ENCODE measurements at regions not wholly inside any gene's neighbourhood (a gene's known extent, or its start where the extent isn't known, plus 50 kb on each side); places are given as distances from the start of the nearest gene placed in this dataset.
A peak's percentile ranks its signal among the peaks of the same experiment; 100 is the strongest.

DNA sequence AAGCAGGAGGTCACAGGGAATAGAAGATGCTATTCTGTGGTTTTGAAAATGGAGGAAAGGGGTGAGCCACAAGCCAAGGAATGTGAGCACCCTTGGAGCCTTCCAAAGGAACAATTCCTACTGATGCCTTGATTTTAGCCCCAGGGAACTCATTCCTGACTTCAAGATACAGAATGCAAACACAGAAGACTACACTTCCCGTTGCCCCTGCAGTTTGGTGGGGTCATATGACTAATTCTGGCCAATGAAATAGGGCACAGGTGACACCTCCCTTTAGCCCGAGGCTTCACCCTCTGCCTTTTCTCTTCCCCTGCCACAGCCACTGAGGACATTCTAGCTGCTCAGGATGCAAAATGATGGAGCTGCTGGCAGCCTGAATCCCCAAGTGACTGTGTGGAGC, 126.1 kb downstream of the INHBB start:
- TF ChIP-seq POLR2AphosphoS5 (IDR thresholded peaks at IDR 0.05) (no peak), POLR2A (IDR thresholded peaks at IDR 0.05) (no peak)
- TF ChIP-seq, protein P1, sequence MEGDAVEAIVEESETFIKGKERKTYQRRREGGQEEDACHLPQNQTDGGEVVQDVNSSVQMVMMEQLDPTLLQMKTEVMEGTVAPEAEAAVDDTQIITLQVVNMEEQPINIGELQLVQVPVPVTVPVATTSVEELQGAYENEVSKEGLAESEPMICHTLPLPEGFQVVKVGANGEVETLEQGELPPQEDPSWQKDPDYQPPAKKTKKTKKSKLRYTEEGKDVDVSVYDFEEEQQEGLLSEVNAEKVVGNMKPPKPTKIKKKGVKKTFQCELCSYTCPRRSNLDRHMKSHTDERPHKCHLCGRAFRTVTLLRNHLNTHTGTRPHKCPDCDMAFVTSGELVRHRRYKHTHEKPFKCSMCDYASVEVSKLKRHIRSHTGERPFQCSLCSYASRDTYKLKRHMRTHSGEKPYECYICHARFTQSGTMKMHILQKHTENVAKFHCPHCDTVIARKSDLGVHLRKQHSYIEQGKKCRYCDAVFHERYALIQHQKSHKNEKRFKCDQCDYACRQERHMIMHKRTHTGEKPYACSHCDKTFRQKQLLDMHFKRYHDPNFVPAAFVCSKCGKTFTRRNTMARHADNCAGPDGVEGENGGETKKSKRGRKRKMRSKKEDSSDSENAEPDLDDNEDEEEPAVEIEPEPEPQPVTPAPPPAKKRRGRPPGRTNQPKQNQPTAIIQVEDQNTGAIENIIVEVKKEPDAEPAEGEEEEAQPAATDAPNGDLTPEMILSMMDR (IDR thresholded peaks at IDR 0.05), result no peak
- Histone ChIP-seq H3K4me3 (no peak overlapping the region), H3K27ac (peak overlapping the region; percentile 4 to 87), H3K9me3 (no peaks in the 10 kb centered on the region), H3K27me3 (replicated peaks; ENCODE audit: insufficient read depth) (no peaks in the 10 kb centered on the region), H3K36me3 (no peaks in the 10 kb centered on the region), H3K4me1 (replicated peaks) (peaks cover 13% of the 10 kb centered on the region)
- 61% methylated on average over 2 of the region's 2 CpGs for WGBS
- intact Hi-C loops (cut with DNase I), result no loop called here
- DNase-seq (ENCODE audit: low spot score), result no peak

DNA sequence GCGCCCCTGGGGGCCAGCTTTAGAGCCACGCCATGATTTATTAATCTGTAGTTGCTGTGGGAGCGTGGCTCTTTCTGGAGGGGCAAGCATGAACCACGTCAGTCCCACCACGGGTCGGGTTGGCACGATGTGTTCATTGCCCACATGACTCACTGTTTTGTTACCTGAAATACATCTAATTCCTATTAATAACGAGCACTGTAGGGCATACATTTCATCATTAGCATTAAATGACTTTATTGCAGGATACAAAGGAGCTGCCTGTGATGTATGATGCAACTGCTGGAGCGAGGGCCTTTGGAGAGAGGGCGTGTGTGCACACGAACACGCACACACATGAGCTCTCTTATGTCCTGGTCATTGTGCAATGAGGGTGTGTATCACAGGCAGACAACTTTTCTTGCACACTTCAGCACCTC, 127.0 kb downstream of the INHBB start:
- peak overlapping the region; percentile 63 for H3K27ac ChIP-seq
- DNase-seq (ENCODE audit: low spot score), result peak; percentile 43
- peaks cover 13% of the 10 kb centered on the region for H3K4me1 ChIP-seq (replicated peaks)
- H3K9me3 ChIP-seq, result no peaks in the 10 kb centered on the region
- no peak overlapping the region for H3K4me3 ChIP-seq
- H3K27me3 ChIP-seq (replicated peaks; ENCODE audit: insufficient read depth), result no peaks in the 10 kb centered on the region
- intact Hi-C loops (cut with DNase I), result no loop called here
- no peaks in the 10 kb centered on the region for H3K36me3 ChIP-seq
- TF ChIP-seq, protein P1 (IDR thresholded peaks at IDR 0.05), result no peak
- TF ChIP-seq POLR2AphosphoS5 (IDR thresholded peaks at IDR 0.05) (no peak), POLR2A (IDR thresholded peaks at IDR 0.05) (no peak)
- 82% methylated on average over 12 of the region's 12 CpGs for WGBS

DNA sequence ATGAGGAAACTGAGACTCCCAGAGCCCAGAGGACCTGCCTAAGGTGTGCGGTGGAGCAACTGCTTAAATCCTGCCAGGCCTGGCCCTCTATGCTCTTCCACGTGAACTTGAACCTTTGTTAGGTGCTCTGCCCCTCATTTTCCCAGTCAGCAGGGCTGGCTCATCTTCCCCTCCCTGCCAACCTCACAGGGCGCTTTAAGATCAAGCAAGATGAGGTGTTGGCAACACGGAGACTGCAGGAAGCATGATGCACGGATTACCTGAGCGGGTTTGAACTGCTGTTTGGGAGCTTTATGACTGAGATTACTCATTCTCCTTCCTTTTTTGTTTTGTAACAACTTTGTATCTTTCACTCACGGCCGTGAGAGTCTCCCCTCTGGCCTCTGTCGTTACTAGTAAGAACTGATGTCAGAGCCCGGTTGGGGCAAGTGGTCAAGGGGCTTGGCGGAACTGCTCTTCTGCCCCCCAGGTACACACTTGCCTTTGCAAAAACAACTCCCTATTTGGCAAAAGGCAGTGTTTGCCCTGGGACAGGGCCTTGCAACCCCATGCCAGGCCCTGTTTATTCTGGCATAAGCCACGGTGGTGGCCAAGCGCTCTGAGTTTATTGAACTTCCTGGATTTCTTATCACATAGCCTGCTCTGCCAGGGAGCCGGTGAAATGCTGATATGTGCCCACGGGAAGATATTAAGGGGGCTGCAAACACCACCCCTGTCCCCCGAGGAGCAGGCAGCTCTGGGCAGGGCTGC, 127.8 kb downstream of the INHBB start:
- H3K36me3 ChIP-seq, result no peaks in the 10 kb centered on the region
- no peak overlapping the region for H3K4me3 ChIP-seq
- H3K27ac ChIP-seq, result peak overlapping the region; percentile 63
- no peaks in the 10 kb centered on the region for H3K27me3 ChIP-seq (replicated peaks; ENCODE audit: insufficient read depth)
- H3K4me1 ChIP-seq (replicated peaks), result peaks cover 13% of the 10 kb centered on the region
- DNase-seq (ENCODE audit: low spot score), result peak; percentile 68
- 33% methylated on average over 16 of the region's 16 CpGs for WGBS
- H3K9me3 ChIP-seq, result no peaks in the 10 kb centered on the region
- TF ChIP-seq POLR2AphosphoS5 (IDR thresholded peaks at IDR 0.05), result peak; percentile 73
- TF ChIP-seq POLR2A (IDR thresholded peaks at IDR 0.05), result no peak
- intact Hi-C loops (cut with DNase I), result no loop called here

DNA sequence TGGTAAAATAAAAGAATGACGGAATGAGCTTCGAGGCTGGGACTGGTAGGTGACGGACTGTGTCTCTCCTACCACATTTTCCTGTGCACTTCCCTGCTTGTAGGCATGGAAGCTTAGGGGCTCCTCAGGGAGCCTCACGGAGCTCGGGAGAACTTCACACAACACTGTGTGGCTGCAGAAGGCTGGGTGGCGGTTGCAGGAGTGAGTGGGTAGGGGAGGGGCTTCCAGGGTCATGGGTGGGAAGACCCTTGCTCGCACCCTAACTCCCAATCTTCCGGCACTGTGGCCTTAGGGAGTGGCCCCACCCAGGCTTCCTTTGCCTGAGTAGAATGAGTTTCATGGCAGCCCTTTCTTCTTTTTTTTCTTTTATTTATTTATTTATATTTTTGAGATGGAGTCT, 128.6 kb downstream of the INHBB start:
- TF ChIP-seq, protein P1 (IDR thresholded peaks at IDR 0.05), result no peak
- TF ChIP-seq POLR2A (IDR thresholded peaks at IDR 0.05) (no peak), POLR2AphosphoS5 (IDR thresholded peaks at IDR 0.05) (no peak)

DNA sequence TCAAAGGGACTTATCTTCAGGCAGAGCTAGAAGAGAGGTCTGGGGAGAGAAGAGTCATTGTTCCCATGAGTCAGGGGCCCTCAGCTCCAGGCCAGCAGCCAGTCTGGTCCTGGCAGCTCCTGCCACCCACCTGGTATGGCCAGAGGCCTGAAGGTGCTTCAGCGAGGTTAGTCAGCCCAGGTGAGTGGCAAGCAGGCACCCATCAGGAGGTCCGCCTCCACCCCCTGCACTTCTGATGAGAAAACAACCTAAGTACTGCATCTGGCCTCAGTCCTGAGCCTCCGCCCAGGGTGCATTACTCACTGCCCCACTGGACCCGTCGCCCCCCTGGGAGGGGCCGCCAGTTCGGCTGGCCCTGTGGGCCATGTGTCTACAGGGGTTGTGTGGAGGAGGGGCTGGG, 130.2 kb downstream of the INHBB start:
- H3K27ac ChIP-seq, result no peak overlapping the region
- no peak for DNase-seq (ENCODE audit: low spot score)
- H3K9me3 ChIP-seq, result no peaks in the 10 kb centered on the region
- 90% methylated on average over 7 of the region's 7 CpGs for WGBS
- no peak overlapping the region for H3K4me3 ChIP-seq
- no peaks in the 10 kb centered on the region for H3K36me3 ChIP-seq
- intact Hi-C loops (cut with DNase I), result no loop called here
- H3K27me3 ChIP-seq (replicated peaks; ENCODE audit: insufficient read depth), result no peaks in the 10 kb centered on the region
- TF ChIP-seq POLR2A (IDR thresholded peaks at IDR 0.05), result no peak
- TF ChIP-seq, protein P1 (IDR thresholded peaks at IDR 0.05), result no peak
- peaks cover 8% of the 10 kb centered on the region for H3K4me1 ChIP-seq (replicated peaks)

More for the DNA sequence above, 128.6 kb downstream of the INHBB start:
- Histone ChIP-seq H3K27ac (peak overlapping the region; percentile 63), H3K9me3 (no peaks in the 10 kb centered on the region), H3K4me3 (no peak overlapping the region), H3K4me1 (replicated peaks) (peaks cover 13% of the 10 kb centered on the region), H3K27me3 (replicated peaks; ENCODE audit: insufficient read depth) (no peaks in the 10 kb centered on the region), H3K36me3 (no peaks in the 10 kb centered on the region)
- intact Hi-C loops (cut with DNase I), result no loop called here
- no peak for DNase-seq (ENCODE audit: low spot score)
- WGBS, result 87% methylated on average over 8 of the region's 8 CpGs
